OCI-LY3 (cell line): ENCODE measurements at regions not wholly inside any gene's neighbourhood (a gene's known extent, or its start where the extent isn't known, plus 50 kb on each side); places are given as distances from the start of the nearest gene placed in this dataset.

Experiments used
- H2AFZ ChIP-seq: fragments of 200-600, 300-600 bp; shearing (Covaris generic); 2 replicates; pipeline ENCODE4 v1.6.0; 2014; ENCODE audit warnings: antibody characterized with exemption, low read depth, low read length
- H3K27ac ChIP-seq: fragments of 200-600, 300-600 bp; sonication (generic); 2 replicates; pipeline ENCODE4 v1.5.1; 2014; ENCODE audit warnings: mild to moderate bottlenecking, low read length, moderate library complexity, mixed read lengths
- H3K27me3 ChIP-seq: fragments of 200-600, 300-600 bp; sonication (generic); 2 replicates; pipeline ENCODE4 v1.6.1; 2014; ENCODE audit warnings: low read depth, low read length, mixed read lengths
- H3K36me3 ChIP-seq: fragments of 200-600, 300-600 bp; sonication (generic); replicated peaks from 2 replicates; pipeline ENCODE3; 2014; ENCODE audit warnings: low read depth, low read length, mixed read lengths
- H3K4me1 ChIP-seq: fragments of 300-600, 200-600 bp; sonication (generic); 2 replicates; pipeline ENCODE4 v1.6.1; 2014; ENCODE audit warnings: low read length, mixed read lengths
- H3K4me2 ChIP-seq: fragments of 200-600, 300-600 bp; sonication (generic); 2 replicates; pipeline ENCODE4 v1.6.1; 2014; ENCODE audit warnings: low read length, mixed read lengths
- H3K4me3 ChIP-seq: fragments of 300-600, 200-600 bp; sonication (generic); 2 replicates; pipeline ENCODE4 v1.5.1; 2014; ENCODE audit warnings: antibody characterized with exemption, mild to moderate bottlenecking, low read length, moderate library complexity
- H3K79me2 ChIP-seq: fragments of 300-600, 200-600 bp; shearing (Covaris generic); 2 replicates; pipeline ENCODE4 v1.6.1; 2014; ENCODE audit warnings: mild to moderate bottlenecking, low read length, mixed read lengths
- H3K9ac ChIP-seq: fragments of 300-600, 200-600 bp; shearing (Covaris generic); 2 replicates; pipeline ENCODE4 v1.6.0; 2014; ENCODE audit warnings: mild to moderate bottlenecking, low read length, moderate library complexity
- H3K9me3 ChIP-seq: fragments of 200-600, 300-600 bp; shearing (Covaris generic); 2 replicates; pipeline ENCODE4 v1.6.1; 2014; ENCODE audit warnings: low read length, mixed read lengths; ENCODE audit not compliant: insufficient read depth
- H4K20me1 ChIP-seq: fragments of 200-600, 300-600 bp; sonication (generic); 2 replicates; pipeline ENCODE4 v1.6.1; 2016; ENCODE audit warnings: low read length, mixed read lengths; ENCODE audit not compliant: insufficient read depth
- CTCF ChIP-seq: fragments of 200-600, 300-600 bp; sonication (generic); IDR thresholded peaks from 2 replicates; pipeline ENCODE4 v1.5.1; 2014; ENCODE audit warnings: antibody characterized with exemption, low read length, low read depth
- EZH2phosphoT487 ChIP-seq: fragments of 200-600 bp; shearing (Covaris generic); IDR thresholded peaks from 2 replicates; pipeline ENCODE4 v1.6.1; 2018; ENCODE audit warnings: antibody characterized with exemption, mixed run types, low read depth

GRCh38 chr15:81977464-81977863 is 68.4 kb downstream of the MEX3B start:
- Histone ChIP-seq H4K20me1 (no peaks in the 10 kb centered on the region), H3K36me3 (no peaks in the 10 kb centered on the region), H3K9me3 (peaks cover 8% of the 10 kb centered on the region; the same call in 1 of the 2 replicates), H3K4me2 (no peak overlapping the region), H3K4me3 (no peak overlapping the region), H3K27me3 (peaks cover 3% of the 10 kb centered on the region; the same call in 1 of the 2 replicates), H3K79me2 (no peaks in the 10 kb centered on the region), H3K4me1 (no peaks in the 10 kb centered on the region), H2AFZ (no peak overlapping the region), H3K9ac (no peak overlapping the region), H3K27ac (no peak overlapping the region)
- no peak for TF ChIP-seq EZH2phosphoT487
- no peak for TF ChIP-seq CTCF

GRCh38 chr15:81968691-81969090 is 77.1 kb downstream of the MEX3B start:
- Histone ChIP-seq H3K27me3 (peaks cover 16% of the 10 kb centered on the region; the same call in 1 of the 2 replicates), H3K4me1 (no peaks in the 10 kb centered on the region), H3K9me3 (0 out of 2 replicates have a peak, but pooled peaks cover 1% of the 10 kb centered on the region), H3K36me3 (no peaks in the 10 kb centered on the region), H3K79me2 (no peaks in the 10 kb centered on the region), H3K27ac (no peak overlapping the region), H3K4me2 (no peak overlapping the region), H3K4me3 (no peak overlapping the region), H3K9ac (no peak overlapping the region), H4K20me1 (no peaks in the 10 kb centered on the region), H2AFZ (no peak overlapping the region)
- no peak for TF ChIP-seq EZH2phosphoT487

GRCh38 chr15:81966631-81967030 is 79.2 kb downstream of the MEX3B start:
- no peaks in the 10 kb centered on the region for H3K9me3 ChIP-seq
- TF ChIP-seq CTCF (no peak), EZH2phosphoT487 (no peak)
- H3K36me3 ChIP-seq: no peaks in the 10 kb centered on the region
- H3K27me3 ChIP-seq: peaks cover 11% of the 10 kb centered on the region
- no peaks in the 10 kb centered on the region for H3K4me1 ChIP-seq
- H3K9ac ChIP-seq: no peak overlapping the region
- H4K20me1 ChIP-seq: no peaks in the 10 kb centered on the region
- H3K27ac ChIP-seq: no peak overlapping the region
- H3K79me2 ChIP-seq: no peaks in the 10 kb centered on the region
- no peak overlapping the region for H3K4me3 ChIP-seq
- H2AFZ ChIP-seq: no peak overlapping the region
- no peak overlapping the region for H3K4me2 ChIP-seq

GRCh38 chr15:81962482-81962881 is 83.3 kb downstream of the MEX3B start:
- Histone ChIP-seq H3K9ac (no peak overlapping the region), H3K4me1 (no peaks in the 10 kb centered on the region), H3K4me2 (no peak overlapping the region), H3K79me2 (no peaks in the 10 kb centered on the region), H4K20me1 (no peaks in the 10 kb centered on the region), H3K27ac (no peak overlapping the region), H3K4me3 (no peak overlapping the region), H3K9me3 (no peaks in the 10 kb centered on the region), H3K27me3 (peaks cover 9% of the 10 kb centered on the region), H2AFZ (no peak overlapping the region), H3K36me3 (no peaks in the 10 kb centered on the region)
- TF ChIP-seq CTCF (no peak), EZH2phosphoT487 (no peak)

GRCh38 chr15:81959196-81959595 is 86.6 kb downstream of the MEX3B start:
- no peak for TF ChIP-seq CTCF
- Histone ChIP-seq H2AFZ (no peak overlapping the region), H3K27me3 (peaks cover 9% of the 10 kb centered on the region)

More at GRCh38 chr15:81959196-81959595, 86.6 kb downstream of the MEX3B start:
- no peaks in the 10 kb centered on the region for H4K20me1 ChIP-seq
- H3K4me3 ChIP-seq: no peak overlapping the region
- H3K79me2 ChIP-seq: no peaks in the 10 kb centered on the region
- no peaks in the 10 kb centered on the region for H3K4me1 ChIP-seq
- no peak overlapping the region for H3K27ac ChIP-seq
- no peak overlapping the region for H3K4me2 ChIP-seq
- no peak overlapping the region for H3K9ac ChIP-seq
- no peaks in the 10 kb centered on the region for H3K9me3 ChIP-seq
- no peaks in the 10 kb centered on the region for H3K36me3 ChIP-seq
